Natural killer cell (primary cell): ENCODE measurements at regions not wholly inside any gene's neighbourhood (a gene's known extent, or its start where the extent isn't known, plus 50 kb on each side); places are given as distances from the start of the nearest gene placed in this dataset.
"Not testable (repeated sequence)": the region's sequence is repeated elsewhere in the genome, so short reads cannot be mapped to it uniquely, and the experiment has no call there.

ENCODE experiments used
- ATAC-seq, 3 donors: fragments of 150-1000 bp in 2 of 3; fragments of 200-7000 bp in 1 of 3; cut with Tn5 transposase; 1 replicate in 1 of 3; 2 replicates in 2 of 3; pipeline ENCODE4 v1.10.0; 2021; ENCODE audit warnings: mild to moderate bottlenecking in 2 of 3, moderate library complexity in 2 of 3
- DNase-seq, 2 donors: peaks; one replicate each; pipeline versions ENCODE4 v3.0.0 to v3.0.0-alpha.2; 2013 to 2021; ENCODE audit warnings: mixed read lengths in 1 of 2
- H3K27ac ChIP-seq: one replicate; pipeline ENCODE4 v1.5.1; 2013; ENCODE audit warnings: mild to moderate bottlenecking, low read length
- H3K27me3 ChIP-seq: one replicate; pipeline ENCODE4 v1.6.1; 2013; ENCODE audit warnings: low read length; ENCODE audit not compliant: control insufficient read depth, insufficient read depth
- H3K36me3 ChIP-seq: one replicate; pipeline ENCODE4 v1.6.1; 2013; ENCODE audit warnings: low read length; ENCODE audit not compliant: control insufficient read depth, insufficient read depth
- H3K4me1 ChIP-seq: one replicate; pipeline ENCODE4 v1.6.1; 2013; ENCODE audit warnings: low read length; ENCODE audit not compliant: control insufficient read depth, insufficient read depth
- H3K4me3 ChIP-seq: one replicate; pipeline ENCODE4 v1.5.1; 2013; ENCODE audit warnings: low read length
- H3K9me3 ChIP-seq: one replicate; pipeline ENCODE4 v1.6.1; 2013; ENCODE audit warnings: low read length; ENCODE audit not compliant: control insufficient read depth, insufficient read depth
- H3K27ac Mint-ChIP-seq, 2 donors: one replicate each; pipeline ENCODE4 v1.8.0; 2022; ENCODE audit warnings: mild to moderate bottlenecking in 2 of 2, mixed read lengths in 2 of 2, moderate library complexity in 1 of 2
- H3K27me3 Mint-ChIP-seq, 2 donors: one replicate each; pipeline ENCODE4 v1.8.0; 2022; ENCODE audit warnings: low read depth in 2 of 2, mixed read lengths in 2 of 2
- H3K36me3 Mint-ChIP-seq: one replicate; pipeline ENCODE4 v1.8.0; 2022; ENCODE audit warnings: mixed read lengths
- H3K4me1 Mint-ChIP-seq, 2 donors: one replicate each; pipeline ENCODE4 v1.8.0; 2022; ENCODE audit warnings: mixed read lengths in 2 of 2
- H3K4me3 Mint-ChIP-seq: one replicate; pipeline ENCODE4 v1.8.0; 2022; ENCODE audit warnings: mild to moderate bottlenecking, moderate library complexity, mixed read lengths
- H3K9me3 Mint-ChIP-seq, 2 donors: one replicate each; pipeline ENCODE4 v1.8.0; 2022; ENCODE audit warnings: mixed read lengths in 2 of 2
- CTCF ChIP-seq: fragments of 200-600 bp; IDR thresholded peaks from one replicate; pipeline ENCODE4 v1.8.0; 2022; ENCODE audit warnings: antibody characterized with exemption
- WGBS: methylation state at CpG from one replicate; pipeline ENCODE4 v1.1.7; 2013; ENCODE audit warnings: missing lambda C conversion rate; ENCODE audit not compliant: insufficient coverage; 5-methylcytosine and 5-hydroxymethylcytosine counted together
- intact Hi-C: fragments of 100-400 bp; cut with micrococcal nuclease; formaldehyde crosslinking; loops from one replicate; pipeline ENCODE4 v1.14.2; 2022

- no peak overlapping the region for H3K4me3 Mint-ChIP-seq
- no peak overlapping the region for H3K27ac ChIP-seq
- WGBS, result 92% methylated on average over 2 of the region's 2 CpGs
- H3K9me3 Mint-ChIP-seq, result peaks cover 5 to 21% of the 10 kb centered on the region in 2 donors
- no peaks in the 10 kb centered on the region for H3K27me3 Mint-ChIP-seq
- no peak overlapping the region for H3K4me3 ChIP-seq
- ATAC-seq, result no peak
- H3K27ac Mint-ChIP-seq, result no peak overlapping the region
- no peak for TF ChIP-seq CTCF
- H3K27me3 ChIP-seq, result no peaks in the 10 kb centered on the region
- intact Hi-C loops, result no loop called here
- no peaks in the 10 kb centered on the region for H3K36me3 ChIP-seq
- no peaks in the 10 kb centered on the region for H3K4me1 ChIP-seq
- H3K36me3 Mint-ChIP-seq, result no peaks in the 10 kb centered on the region
- H3K9me3 ChIP-seq, result no peaks in the 10 kb centered on the region
- no peaks in the 10 kb centered on the region for H3K4me1 Mint-ChIP-seq
- DNase-seq, result no peak
Measured at GRCh38 chr12:102643879-102644575, 163.7 kb upstream of the IGF1 start.

GRCh38 chr12:102642199-102642598 lies 161.8 kb upstream of the IGF1 start:
- Histone ChIP-seq H3K4me1 (no peaks in the 10 kb centered on the region), H3K9me3 (no peaks in the 10 kb centered on the region), H3K27me3 (no peaks in the 10 kb centered on the region), H3K4me3 (no peak overlapping the region), H3K27ac (no peak overlapping the region), H3K36me3 (no peaks in the 10 kb centered on the region)
- peaks cover 6 to 17% of the 10 kb centered on the region in 2 donors for H3K9me3 Mint-ChIP-seq
- H3K27me3 Mint-ChIP-seq, result no peaks in the 10 kb centered on the region
- H3K36me3 Mint-ChIP-seq, result no peaks in the 10 kb centered on the region
- intact Hi-C loops, result no loop called here
- H3K4me1 Mint-ChIP-seq, result no peaks in the 10 kb centered on the region
- no peak overlapping the region for H3K27ac Mint-ChIP-seq
- TF ChIP-seq CTCF, result no peak
- no peak overlapping the region for H3K4me3 Mint-ChIP-seq
- no peak for ATAC-seq
- no peak for DNase-seq
- 81% methylated on average over 2 of the region's 2 CpGs for WGBS

GRCh38 chr12:102640658-102641057 lies 160.3 kb upstream of the IGF1 start:
- H3K27me3 Mint-ChIP-seq, H3K36me3 Mint-ChIP-seq, H3K27ac Mint-ChIP-seq, ATAC-seq, H3K4me3 ChIP-seq, H3K36me3 ChIP-seq, H3K4me3 Mint-ChIP-seq, H3K9me3 ChIP-seq, H3K27ac ChIP-seq, intact Hi-C loops, H3K27me3 ChIP-seq, DNase-seq, H3K4me1 ChIP-seq, H3K4me1 Mint-ChIP-seq: not testable (repeated sequence)
- H3K9me3 Mint-ChIP-seq, result peaks cover 6 to 11% of the 10 kb centered on the region in 2 donors
- WGBS, result 67% methylated on average over 1 of the region's 1 CpG

- no peak overlapping the region for H3K4me3 Mint-ChIP-seq
- Histone ChIP-seq H3K27ac (no peak overlapping the region), H3K9me3 (no peaks in the 10 kb centered on the region), H3K4me3 (no peak overlapping the region), H3K36me3 (no peaks in the 10 kb centered on the region), H3K27me3 (no peaks in the 10 kb centered on the region), H3K4me1 (no peaks in the 10 kb centered on the region)
- no peaks in the 10 kb centered on the region for H3K27me3 Mint-ChIP-seq
- no peak for TF ChIP-seq CTCF
- no peak overlapping the region for H3K27ac Mint-ChIP-seq
- no peak for ATAC-seq
- WGBS, result no CpG with 5 or more reads among the region's 1 CpG
- intact Hi-C loops, result no loop called here
- no peak for DNase-seq
- no peaks in the 10 kb centered on the region for H3K36me3 Mint-ChIP-seq
- H3K9me3 Mint-ChIP-seq, result peaks cover 12 to 14% of the 10 kb centered on the region in 2 donors
- no peaks in the 10 kb centered on the region for H3K4me1 Mint-ChIP-seq
Measured at GRCh38 chr12:102638777-102639176, 158.4 kb upstream of the IGF1 start.
